ENCODE measurements at regions not wholly inside any gene's neighbourhood (a gene's known extent, or its start where the extent isn't known, plus 50 kb on each side); places are given as distances from the start of the nearest gene placed in this dataset.

- no peak for DNase-seq
Measured at GRCh38 chr20:7665376-7665775, 274.9 kb downstream of the HAO1 start.

GRCh38 chr20:7667194-7667593 lies 273.1 kb downstream of the HAO1 start:
- no peak for DNase-seq

- no peak for DNase-seq
Measured at GRCh38 chr20:7672571-7672970, 267.7 kb downstream of the HAO1 start.

GRCh38 chr20:7673841-7674240 lies 266.4 kb downstream of the HAO1 start:
- DNase-seq = no peak

GRCh38 chr20:7682916-7683315 lies 257.3 kb downstream of the HAO1 start:
- DNase-seq = no peak

- no peak for DNase-seq
Measured at GRCh38 chr20:7687065-7687464, 253.2 kb downstream of the HAO1 start.

- no peak for DNase-seq
Measured at GRCh38 chr20:7689151-7689550, 251.1 kb downstream of the HAO1 start.

GRCh38 chr20:7691647-7692269 lies 248.5 kb downstream of the HAO1 start:
- DNase-seq = no peak

- no peak for DNase-seq
Measured at GRCh38 chr20:7692478-7692877, 247.8 kb downstream of the HAO1 start.

- DNase-seq = no peak
Measured at GRCh38 chr20:7693761-7694160, 246.5 kb downstream of the HAO1 start.

- DNase-seq = no peak
Measured at GRCh38 chr20:7695051-7695495, 245.2 kb downstream of the HAO1 start.

GRCh38 chr20:7695635-7696034 lies 244.6 kb downstream of the HAO1 start:
- DNase-seq = no peak

GRCh38 chr20:7696311-7696710 lies 243.9 kb downstream of the HAO1 start:
- no peak for DNase-seq

- DNase-seq = no peak
Measured at GRCh38 chr20:7702141-7702540, 238.1 kb downstream of the HAO1 start.

GRCh38 chr20:7703551-7703961 lies 236.7 kb downstream of the HAO1 start:
- no peak for DNase-seq

GRCh38 chr20:7703996-7704395 lies 236.3 kb downstream of the HAO1 start:
- no peak for DNase-seq

- no peak for DNase-seq
Measured at GRCh38 chr20:7708112-7708511, 232.1 kb downstream of the HAO1 start.

- DNase-seq = no peak
Measured at GRCh38 chr20:7708782-7709181, 231.5 kb downstream of the HAO1 start.

GRCh38 chr20:7710440-7710839 lies 229.8 kb downstream of the HAO1 start:
- no peak for DNase-seq

GRCh38 chr20:7712661-7713060 lies 227.6 kb downstream of the HAO1 start:
- DNase-seq = no peak

- DNase-seq = no peak
Measured at GRCh38 chr20:7714549-7714948, 225.7 kb downstream of the HAO1 start.

GRCh38 chr20:7716286-7716972 lies 223.8 kb downstream of the HAO1 start:
- no peak for DNase-seq

GRCh38 chr20:7722564-7722963 lies 217.7 kb downstream of the HAO1 start:
- no peak for DNase-seq

GRCh38 chr20:7723284-7723683 lies 217.0 kb downstream of the HAO1 start:
- DNase-seq = no peak

- no peak for DNase-seq
Measured at GRCh38 chr20:7728338-7728737, 211.9 kb downstream of the HAO1 start.

Measured in stimulated activated CD4-positive, alpha-beta T cell treated with anti-CD3 and anti-CD28 coated beads, Interleukin-2, amount 100 ng/mL, for 24 hours (primary cell).